ENCODE measurements at regions not wholly inside any gene's neighbourhood (a gene's known extent, or its start where the extent isn't known, plus 50 kb on each side); places are given as distances from the start of the nearest gene placed in this dataset.

- H3K27me3 Mint-ChIP-seq (ENCODE audit: unreplicated experiment), result no peaks in the 10 kb centered on the region
- H3K27ac Mint-ChIP-seq (ENCODE audit: unreplicated experiment), result no peak overlapping the region
- no peaks in the 10 kb centered on the region for H3K9me3 Mint-ChIP-seq (ENCODE audit: low read depth, unreplicated experiment)
- H3K36me3 Mint-ChIP-seq (ENCODE audit: insufficient read depth, unreplicated experiment), result peaks cover 6% of the 10 kb centered on the region
- no TSS peak for BruUV-seq (replicated peaks)
- no peak for TF ChIP-seq CTCF (IDR thresholded peaks at IDR 0.05; ENCODE audit: unreplicated experiment)
- H3K4me3 Mint-ChIP-seq (ENCODE audit: low read depth, unreplicated experiment), result no peak overlapping the region
- no peaks in the 10 kb centered on the region for H3K4me1 Mint-ChIP-seq (ENCODE audit: low read depth, unreplicated experiment)
- CTCF ChIA-PET, result no interaction called here
- DNase-seq, result no peak
- intact Hi-C loops (cut with micrococcal nuclease; ENCODE audit: unreplicated experiment), result no loop called here
These were observed 81.2 kb upstream of the GOLGA8J start for GRCh38 chr15:30001602-30002001.

GRCh38 chr15:29998033-29998432, 84.7 kb upstream of the GOLGA8J start:
- no peak overlapping the region for H3K4me3 Mint-ChIP-seq (ENCODE audit: low read depth, unreplicated experiment)
- no peaks in the 10 kb centered on the region for H3K9me3 Mint-ChIP-seq (ENCODE audit: low read depth, unreplicated experiment)
- no peak overlapping the region for H3K27ac Mint-ChIP-seq (ENCODE audit: unreplicated experiment)
- no peaks in the 10 kb centered on the region for H3K4me1 Mint-ChIP-seq (ENCODE audit: low read depth, unreplicated experiment)
- TF ChIP-seq CTCF (IDR thresholded peaks at IDR 0.05; ENCODE audit: unreplicated experiment), result no peak
- CTCF ChIA-PET, result no interaction called here
- DNase-seq, result no peak
- no TSS peak for BruUV-seq (replicated peaks)
- no peaks in the 10 kb centered on the region for H3K27me3 Mint-ChIP-seq (ENCODE audit: unreplicated experiment)
- peaks cover 6% of the 10 kb centered on the region for H3K36me3 Mint-ChIP-seq (ENCODE audit: insufficient read depth, unreplicated experiment)
- intact Hi-C loops (cut with micrococcal nuclease; ENCODE audit: unreplicated experiment), result no loop called here

GRCh38 chr15:29997499-29997898, 85.3 kb upstream of the GOLGA8J start:
- H3K4me3 Mint-ChIP-seq (ENCODE audit: low read depth, unreplicated experiment), result no peak overlapping the region
- DNase-seq, result no peak
- CTCF ChIA-PET, result no interaction called here
- no TSS peak for BruUV-seq (replicated peaks)
- no peaks in the 10 kb centered on the region for H3K4me1 Mint-ChIP-seq (ENCODE audit: low read depth, unreplicated experiment)
- H3K36me3 Mint-ChIP-seq (ENCODE audit: insufficient read depth, unreplicated experiment), result peaks cover 6% of the 10 kb centered on the region
- H3K9me3 Mint-ChIP-seq (ENCODE audit: low read depth, unreplicated experiment), result no peaks in the 10 kb centered on the region
- no peak for TF ChIP-seq CTCF (IDR thresholded peaks at IDR 0.05; ENCODE audit: unreplicated experiment)
- H3K27me3 Mint-ChIP-seq (ENCODE audit: unreplicated experiment), result no peaks in the 10 kb centered on the region
- intact Hi-C loops (cut with micrococcal nuclease; ENCODE audit: unreplicated experiment), result no loop called here
- H3K27ac Mint-ChIP-seq (ENCODE audit: unreplicated experiment), result no peak overlapping the region

- no peak overlapping the region for H3K27ac Mint-ChIP-seq (ENCODE audit: unreplicated experiment)
- intact Hi-C loops (cut with micrococcal nuclease; ENCODE audit: unreplicated experiment), result no loop called here
- no peaks in the 10 kb centered on the region for H3K4me1 Mint-ChIP-seq (ENCODE audit: low read depth, unreplicated experiment)
- no peak for DNase-seq
- H3K36me3 Mint-ChIP-seq (ENCODE audit: insufficient read depth, unreplicated experiment), result no peaks in the 10 kb centered on the region
- H3K27me3 Mint-ChIP-seq (ENCODE audit: unreplicated experiment), result no peaks in the 10 kb centered on the region
- no peaks in the 10 kb centered on the region for H3K9me3 Mint-ChIP-seq (ENCODE audit: low read depth, unreplicated experiment)
- BruUV-seq (replicated peaks), result no TSS peak
- CTCF ChIA-PET, result no interaction called here
- H3K4me3 Mint-ChIP-seq (ENCODE audit: low read depth, unreplicated experiment), result no peak overlapping the region
- no peak for TF ChIP-seq CTCF (IDR thresholded peaks at IDR 0.05; ENCODE audit: unreplicated experiment)
These were observed 88.5 kb upstream of the GOLGA8J start for GRCh38 chr15:29994284-29994683.

GRCh38 chr15:29990954-29991353, 91.8 kb upstream of the GOLGA8J start:
- H3K4me1 Mint-ChIP-seq (ENCODE audit: low read depth, unreplicated experiment), result no peaks in the 10 kb centered on the region
- BruUV-seq (replicated peaks), result no TSS peak
- TF ChIP-seq CTCF (IDR thresholded peaks at IDR 0.05; ENCODE audit: unreplicated experiment), result no peak
- no peaks in the 10 kb centered on the region for H3K27me3 Mint-ChIP-seq (ENCODE audit: unreplicated experiment)
- CTCF ChIA-PET, result no interaction called here
- no peak overlapping the region for H3K4me3 Mint-ChIP-seq (ENCODE audit: low read depth, unreplicated experiment)
- no peaks in the 10 kb centered on the region for H3K36me3 Mint-ChIP-seq (ENCODE audit: insufficient read depth, unreplicated experiment)
- no peak overlapping the region for H3K27ac Mint-ChIP-seq (ENCODE audit: unreplicated experiment)
- intact Hi-C loops (cut with micrococcal nuclease; ENCODE audit: unreplicated experiment), result no loop called here
- no peak for DNase-seq
- no peaks in the 10 kb centered on the region for H3K9me3 Mint-ChIP-seq (ENCODE audit: low read depth, unreplicated experiment)

Data from Calu3 (cell line).